ENCODE measurements at regions not wholly inside any gene's neighbourhood (a gene's known extent, or its start where the extent isn't known, plus 50 kb on each side); places are given as distances from the start of the nearest gene placed in this dataset.

- no peak for DNase-seq (ENCODE audit: low read depth, low spot score)
- no peaks in the 10 kb centered on the region for H4K20me1 ChIP-seq (replicated peaks; ENCODE audit: control insufficient read depth, extremely low read depth, insufficient read depth, low read length)
- dilution Hi-C loops (cut with MboI; ENCODE audit: extremely low pct_ligation_motif_present, low sequenced_read_pairs) (no loop called here), intact Hi-C loops (cut with micrococcal nuclease) (no loop called here)
- H3K27me3 ChIP-seq (ENCODE audit: control insufficient read depth in 2 of 2, insufficient read depth in 2 of 2, low read length in 2 of 2): no peaks in the 10 kb centered on the region
- H3K27ac ChIP-seq (ENCODE audit: insufficient read depth, low read depth, low read length): no peak overlapping the region
- H3K4me1 ChIP-seq (ENCODE audit: control insufficient read depth, extremely low read depth, insufficient read depth, low read length): no peaks in the 10 kb centered on the region
- H3K4me3 ChIP-seq (replicated peaks in 1 of 3; ENCODE audit: insufficient read depth in 1 of 3, low read depth in 1 of 3, low read length in 3 of 3): no peak overlapping the region
- no peak overlapping the region for H2AFZ ChIP-seq (ENCODE audit: low read depth, low read length)
- no peaks in the 10 kb centered on the region for H3K79me2 ChIP-seq (ENCODE audit: control insufficient read depth, insufficient read depth, low read length)
- no peaks in the 10 kb centered on the region for H3K36me3 ChIP-seq (ENCODE audit: control insufficient read depth in 2 of 2, extremely low read depth in 1 of 2, insufficient read depth in 2 of 2, low read length in 2 of 2)
- FAIRE-seq: no peak
- H3K9me1 ChIP-seq (replicated peaks; ENCODE audit: control insufficient read depth, extremely low read depth, insufficient read depth, low read length): no peaks in the 10 kb centered on the region
- TF ChIP-seq MAX (IDR thresholded peaks at IDR 0.05; ENCODE audit: insufficient read depth, insufficient read length): no peak
- TF ChIP-seq POLR2AphosphoS5 (IDR thresholded peaks at IDR 0.05; ENCODE audit: insufficient read depth, low read depth, low read length): no peak
- TF ChIP-seq POLR2A (IDR thresholded peaks at IDR 0.05; ENCODE audit: low read depth, low read length): no peak
- no peak for TF ChIP-seq GATA2 (IDR thresholded peaks at IDR 0.05; ENCODE audit: insufficient read depth, insufficient read length, low read depth, low read length)
- no peak for TF ChIP-seq MYC (IDR thresholded peaks at IDR 0.05; ENCODE audit: low read depth, low read length)
- TF ChIP-seq CTCF (IDR thresholded peaks at IDR 0.05; ENCODE audit: extremely low read depth in 1 of 2, insufficient read depth in 1 of 2, low read depth in 1 of 2, low read length in 2 of 2): no peak
- no peak for TF ChIP-seq EZH2 (IDR thresholded peaks at IDR 0.05; ENCODE audit: borderline replicate concordance, low read depth, low read length, severe bottlenecking)
- TF ChIP-seq FOS (IDR thresholded peaks at IDR 0.05; ENCODE audit: borderline replicate concordance, insufficient read depth, low read length): no peak
- TF ChIP-seq JUN (IDR thresholded peaks at IDR 0.05; ENCODE audit: borderline replicate concordance, insufficient read depth, insufficient read length, low read depth): no peak
- H3K9ac ChIP-seq (replicated peaks; ENCODE audit: extremely low read depth, insufficient read depth, low read length): no peak overlapping the region
- no peak overlapping the region for H3K4me2 ChIP-seq (ENCODE audit: insufficient read depth, low read length)
- no TSS peak for BruUV-seq (replicated peaks)
- H3K9me3 ChIP-seq (replicated peaks; ENCODE audit: control insufficient read depth, insufficient read depth, low read length): no peaks in the 10 kb centered on the region
- POLR2A ChIA-PET: no interaction called here
- CTCF ChIA-PET: no interaction called here
These were observed 70.9 kb downstream of the PDHA2 start for GRCh38 chr4:95910749-95911148.
